Fibroblast of mammary gland (primary cell): ENCODE measurements at regions not wholly inside any gene's neighbourhood (a gene's known extent, or its start where the extent isn't known, plus 50 kb on each side); places are given as distances from the start of the nearest gene placed in this dataset.

ENCODE experiments used
- DNase-seq: peaks from one replicate; pipeline ENCODE4 v3.0.0-alpha.2; 2010; ENCODE audit warnings: low read depth
- H3K4me3 ChIP-seq: 2 replicates; pipeline ENCODE4 v1.5.1; 2011; ENCODE audit warnings: low read depth, mild to moderate bottlenecking, low read length, moderate library complexity; ENCODE audit not compliant: control insufficient read depth
- CTCF ChIP-seq: conservative IDR thresholded peaks from 2 replicates; pipeline ENCODE4 v1.5.1; 2011; ENCODE audit warnings: low read depth, low read length, inconsistent platforms; ENCODE audit not compliant: control insufficient read depth, insufficient read depth

- no peak for TF ChIP-seq CTCF
- no peak for DNase-seq
- H3K4me3 ChIP-seq = no peak overlapping the region
Observed at GRCh38 chr13:79791471-79792042, 310.6 kb downstream of the NDFIP2 start.

- no peak overlapping the region for H3K4me3 ChIP-seq
- TF ChIP-seq CTCF = no peak
- no peak for DNase-seq
Observed at GRCh38 chr13:79786176-79786575, 305.2 kb downstream of the NDFIP2 start.

- H3K4me3 ChIP-seq = no peak overlapping the region
- no peak for DNase-seq
- TF ChIP-seq CTCF = no peak
Observed at GRCh38 chr13:79782541-79783205, 301.7 kb downstream of the NDFIP2 start.

GRCh38 chr13:79781829-79782540 lies 301.0 kb downstream of the NDFIP2 start:
- no peak overlapping the region for H3K4me3 ChIP-seq
- TF ChIP-seq CTCF = no peak

GRCh38 chr13:79780240-79780639 lies 299.3 kb downstream of the NDFIP2 start:
- H3K4me3 ChIP-seq = no peak overlapping the region
- no peak for TF ChIP-seq CTCF
- DNase-seq = peak; percentile 55

More at GRCh38 chr13:79781829-79782540, 301.0 kb downstream of the NDFIP2 start:
- DNase-seq = no peak

GRCh38 chr13:79779761-79780160 lies 298.8 kb downstream of the NDFIP2 start:
- peak; percentile 82 for DNase-seq

More at GRCh38 chr13:79779761-79780160, 298.8 kb downstream of the NDFIP2 start:
- no peak for TF ChIP-seq CTCF
- no peak overlapping the region for H3K4me3 ChIP-seq
